ENCODE measurements at regions not wholly inside any gene's neighbourhood (a gene's known extent, or its start where the extent isn't known, plus 50 kb on each side); places are given as distances from the start of the nearest gene placed in this dataset.

DNA sequence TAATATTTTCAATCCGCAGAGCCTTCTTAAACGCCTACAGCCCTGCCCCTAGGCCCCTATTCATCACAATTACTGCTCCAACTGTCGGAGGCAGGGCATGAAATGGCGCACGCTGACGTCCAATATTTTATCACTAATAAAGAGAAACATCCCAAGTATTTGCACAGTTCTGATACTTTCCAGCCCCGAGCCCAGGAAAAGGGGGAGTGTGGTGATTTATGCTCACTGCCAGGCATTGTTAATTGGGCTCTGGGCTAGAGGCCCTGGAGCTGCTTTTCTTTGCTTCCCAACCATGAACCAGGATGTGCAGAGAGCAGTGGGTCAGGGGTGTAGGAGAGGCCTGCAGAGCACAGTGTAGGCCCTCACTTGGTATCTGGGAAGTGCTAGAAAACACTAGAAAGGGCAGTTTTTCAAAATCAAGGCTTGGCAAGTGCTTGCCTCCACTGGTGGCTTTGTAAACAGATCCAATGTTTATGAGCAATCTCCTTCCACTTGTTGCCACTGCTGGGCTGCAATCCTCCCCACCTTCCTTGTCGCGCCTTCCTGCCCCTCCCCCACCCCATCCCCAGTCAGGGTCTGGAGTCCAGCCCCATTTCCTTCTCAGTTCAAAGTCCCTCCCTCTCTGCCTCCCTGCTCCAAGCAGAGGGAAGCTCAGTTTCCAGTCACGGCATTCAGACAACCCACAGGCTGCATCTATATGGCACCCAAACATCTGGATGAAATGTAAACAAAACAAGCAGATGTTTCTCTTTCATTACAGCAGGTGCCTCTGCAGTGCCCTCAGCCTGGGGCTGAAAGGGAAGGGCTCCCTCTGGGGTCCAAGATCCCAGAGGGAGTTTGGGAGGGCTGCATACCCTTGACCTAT lies 83.9 kb upstream of the PKDCC start:
- H4K91ac ChIP-seq (ENCODE audit: low read depth, low read length) = peak overlapping the region; percentile 81
- no CpG with 5 or more reads among the region's 10 CpGs for WGBS (ENCODE audit: extremely low coverage, insufficient coverage, insufficient read length)

DNA sequence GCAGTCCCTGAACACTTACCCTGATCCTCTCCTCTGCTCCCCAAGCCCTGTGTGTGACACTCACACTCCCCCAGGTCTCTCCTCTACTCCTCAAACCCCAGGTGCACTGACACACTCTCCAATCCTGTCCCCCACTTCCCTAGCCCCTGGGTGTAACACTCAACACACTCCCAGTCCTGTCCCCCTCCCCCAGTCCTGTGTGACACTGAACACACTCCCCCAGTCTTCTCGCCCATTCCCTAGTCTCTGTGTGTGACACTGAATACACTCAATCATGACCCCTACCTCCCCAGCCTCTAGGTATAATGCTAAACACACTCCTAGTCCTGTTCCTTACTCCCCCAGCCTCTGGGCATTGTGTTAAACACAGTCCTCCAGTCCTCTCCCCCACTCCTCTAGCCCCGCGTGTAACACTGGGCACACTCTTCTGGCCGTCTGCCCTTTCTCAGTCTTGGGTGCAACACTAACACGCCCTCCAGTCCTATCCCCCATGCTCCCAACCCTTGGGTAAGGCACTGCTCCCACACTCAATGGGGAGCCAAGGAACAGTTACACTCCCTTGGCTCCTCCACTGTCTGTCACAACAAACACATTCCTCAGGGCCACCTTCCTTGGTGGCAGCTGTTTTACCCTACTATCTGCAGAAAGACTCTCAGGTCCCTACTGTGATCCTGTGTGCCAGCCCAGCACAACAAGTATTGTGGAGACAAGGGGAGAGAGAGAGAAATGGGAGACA lies 82.5 kb upstream of the PKDCC start:
- H3K27ac ChIP-seq (ENCODE audit: low read depth, low read length) = no peak overlapping the region
- peak overlapping the region; percentile 7 for H3K14ac ChIP-seq (ENCODE audit: low read length)
- no peak overlapping the region for H4K12ac ChIP-seq (ENCODE audit: low read depth, low read length)
- no peak overlapping the region for H2AFZ ChIP-seq (ENCODE audit: insufficient read depth, low read length, poor library complexity)
- H4K91ac ChIP-seq (ENCODE audit: low read depth, low read length) = peak overlapping the region; percentile 60
- peak overlapping the region; percentile 1 for H2BK5ac ChIP-seq (ENCODE audit: low read depth, low read length, poor library complexity)
- WGBS (ENCODE audit: extremely low coverage, insufficient coverage, insufficient read length) = no CpG with 5 or more reads among the region's 5 CpGs
- H3K9ac ChIP-seq (ENCODE audit: low read length) = no peak overlapping the region
- no peak for DNase-seq
- H3K36me3 ChIP-seq (ENCODE audit: control insufficient read depth in 1 of 2, insufficient read depth in 2 of 2, low read length in 2 of 2) = no peaks in the 10 kb centered on the region
- peaks cover 17 to 37% of the 10 kb centered on the region in 2 experiments for H3K4me1 ChIP-seq (ENCODE audit: control insufficient read depth in 1 of 2, insufficient read depth in 2 of 2, low read length in 2 of 2)
- no peaks in the 10 kb centered on the region for H3K27me3 ChIP-seq (ENCODE audit: insufficient read depth, low read length)
- no peaks in the 10 kb centered on the region for H3K79me2 ChIP-seq (ENCODE audit: control insufficient read depth, insufficient read depth, low read length, poor library complexity)
- H3K79me1 ChIP-seq (ENCODE audit: low read length) = peaks cover 28% of the 10 kb centered on the region
- no peak overlapping the region for H3K18ac ChIP-seq (ENCODE audit: low read length)
- no peak overlapping the region for H3K4me3 ChIP-seq (ENCODE audit: low read depth, low read length)
- peak overlapping the region; percentile 29 for H3K23ac ChIP-seq (ENCODE audit: low read length)
- H3K9me3 ChIP-seq (ENCODE audit: insufficient read depth, low read depth, low read length) = no peaks in the 10 kb centered on the region
- H2BK120ac ChIP-seq (ENCODE audit: insufficient read depth, low read length, poor library complexity) = peak overlapping the region; percentile 12
- H2AK5ac ChIP-seq (ENCODE audit: low read length) = peak overlapping the region; percentile 26
- no peak overlapping the region for H4K8ac ChIP-seq (ENCODE audit: low read depth, low read length)
- no peak overlapping the region for H3K4me2 ChIP-seq (ENCODE audit: low read length)
- H2BK12ac ChIP-seq (ENCODE audit: low read length) = peak overlapping the region; percentile 38
- no peak overlapping the region for H3K4ac ChIP-seq (ENCODE audit: low read depth, low read length)

More for the DNA sequence above, 83.9 kb upstream of the PKDCC start:
- peak in 1 of 2 donors; percentile 29 for DNase-seq
- Histone ChIP-seq H3K4me3 (ENCODE audit: low read depth, low read length) (no peak overlapping the region), H3K9me3 (ENCODE audit: insufficient read depth, low read depth, low read length) (no peaks in the 10 kb centered on the region), H2BK120ac (ENCODE audit: insufficient read depth, low read length, poor library complexity) (peak overlapping the region; percentile 65), H3K4me1 (ENCODE audit: control insufficient read depth in 1 of 2, insufficient read depth in 2 of 2, low read length in 2 of 2) (peaks cover 17 to 37% of the 10 kb centered on the region in 2 experiments), H2BK12ac (ENCODE audit: low read length) (peak overlapping the region; percentile 75), H2AFZ (ENCODE audit: insufficient read depth, low read length, poor library complexity) (no peak overlapping the region), H4K8ac (ENCODE audit: low read depth, low read length) (peak overlapping the region; percentile 8), H3K4ac (ENCODE audit: low read depth, low read length) (peak overlapping the region; percentile 17), H3K18ac (ENCODE audit: low read length) (no peak overlapping the region), H3K9ac (ENCODE audit: low read length) (no peak overlapping the region), H3K4me2 (ENCODE audit: low read length) (peak overlapping the region; percentile 38), H3K14ac (ENCODE audit: low read length) (peak overlapping the region; percentile 30), H3K79me1 (ENCODE audit: low read length) (peaks cover 28% of the 10 kb centered on the region), H3K27ac (ENCODE audit: low read depth, low read length) (peak overlapping the region; percentile 43), H3K36me3 (ENCODE audit: control insufficient read depth in 1 of 2, insufficient read depth in 2 of 2, low read length in 2 of 2) (no peaks in the 10 kb centered on the region), H2AK5ac (ENCODE audit: low read length) (peak overlapping the region; percentile 24), H3K23ac (ENCODE audit: low read length) (no peak overlapping the region), H4K12ac (ENCODE audit: low read depth, low read length) (no peak overlapping the region), H3K79me2 (ENCODE audit: control insufficient read depth, insufficient read depth, low read length, poor library complexity) (no peaks in the 10 kb centered on the region), H2BK5ac (ENCODE audit: low read depth, low read length, poor library complexity) (peak overlapping the region; percentile 34), H3K27me3 (ENCODE audit: insufficient read depth, low read length) (no peaks in the 10 kb centered on the region)

DNA sequence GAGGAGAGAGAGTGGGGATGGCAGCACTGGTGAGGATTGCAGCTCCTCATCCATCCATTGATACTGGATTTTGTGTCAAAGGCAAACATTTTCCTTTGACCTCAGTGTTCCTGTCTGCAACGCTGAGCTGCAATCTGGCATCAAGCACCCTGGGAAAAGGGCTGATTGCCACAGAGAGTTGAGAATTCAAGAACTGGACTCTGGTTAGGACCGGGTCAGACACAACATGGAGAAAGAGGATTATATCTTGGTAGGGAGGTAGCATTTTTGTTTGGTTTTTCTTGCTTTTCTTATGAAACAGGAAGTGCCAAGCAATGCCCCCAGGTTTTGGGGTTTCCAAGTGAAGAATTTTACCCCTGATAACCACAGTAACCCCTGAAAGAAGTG lies 81.9 kb upstream of the PKDCC start:
- WGBS (ENCODE audit: extremely low coverage, insufficient coverage, insufficient read length) = no CpG with 5 or more reads among the region's 2 CpGs
- Histone ChIP-seq H3K14ac (ENCODE audit: low read length) (peak overlapping the region; percentile 7), H2AFZ (ENCODE audit: insufficient read depth, low read length, poor library complexity) (no peak overlapping the region), H3K79me2 (ENCODE audit: control insufficient read depth, insufficient read depth, low read length, poor library complexity) (no peaks in the 10 kb centered on the region), H3K9ac (ENCODE audit: low read length) (no peak overlapping the region), H3K18ac (ENCODE audit: low read length) (no peak overlapping the region), H4K8ac (ENCODE audit: low read depth, low read length) (no peak overlapping the region), H3K4me2 (ENCODE audit: low read length) (no peak overlapping the region), H3K79me1 (ENCODE audit: low read length) (peaks cover 30% of the 10 kb centered on the region), H3K36me3 (ENCODE audit: control insufficient read depth in 1 of 2, insufficient read depth in 2 of 2, low read length in 2 of 2) (no peaks in the 10 kb centered on the region), H3K4me1 (ENCODE audit: control insufficient read depth in 1 of 2, insufficient read depth in 2 of 2, low read length in 2 of 2) (peaks cover 17 to 42% of the 10 kb centered on the region in 2 experiments), H3K23ac (ENCODE audit: low read length) (no peak overlapping the region), H4K91ac (ENCODE audit: low read depth, low read length) (peak overlapping the region; percentile 60), H2BK12ac (ENCODE audit: low read length) (peak overlapping the region; percentile 38), H3K9me3 (ENCODE audit: insufficient read depth, low read depth, low read length) (no peaks in the 10 kb centered on the region), H2BK120ac (ENCODE audit: insufficient read depth, low read length, poor library complexity) (peak overlapping the region; percentile 12), H3K4ac (ENCODE audit: low read depth, low read length) (no peak overlapping the region), H3K27me3 (ENCODE audit: insufficient read depth, low read length) (no peaks in the 10 kb centered on the region), H2AK5ac (ENCODE audit: low read length) (peak overlapping the region; percentile 26), H3K4me3 (ENCODE audit: low read depth, low read length) (no peak overlapping the region), H4K12ac (ENCODE audit: low read depth, low read length) (no peak overlapping the region), H2BK5ac (ENCODE audit: low read depth, low read length, poor library complexity) (no peak overlapping the region), H3K27ac (ENCODE audit: low read depth, low read length) (no peak overlapping the region)
- no peak for DNase-seq

DNA sequence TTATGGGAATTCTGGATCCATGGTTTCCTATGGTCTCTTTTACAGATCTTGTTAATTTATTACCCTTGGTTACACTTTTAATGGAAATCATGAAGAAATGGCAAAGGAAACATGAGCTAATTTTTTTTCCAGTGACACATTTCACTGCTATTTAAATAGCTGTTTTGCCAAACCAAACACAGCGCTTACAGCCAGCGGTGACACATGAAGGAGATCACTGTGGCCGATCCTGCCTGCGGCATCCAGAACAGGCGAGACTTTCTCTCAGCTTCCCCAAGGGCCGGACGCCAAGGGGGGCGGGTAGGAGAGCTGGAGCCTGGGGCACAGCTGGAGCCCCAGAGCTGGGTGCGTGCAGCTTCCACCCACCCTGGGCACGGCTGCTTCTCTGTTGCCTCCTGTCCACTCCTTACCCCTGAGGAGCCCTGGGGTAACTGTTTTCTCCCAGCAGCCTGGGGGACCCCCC lies 81.4 kb upstream of the PKDCC start:
- no peak overlapping the region for H3K4ac ChIP-seq (ENCODE audit: low read depth, low read length)
- H3K79me1 ChIP-seq (ENCODE audit: low read length) = peaks cover 30% of the 10 kb centered on the region
- H3K79me2 ChIP-seq (ENCODE audit: control insufficient read depth, insufficient read depth, low read length, poor library complexity) = no peaks in the 10 kb centered on the region
- H3K4me2 ChIP-seq (ENCODE audit: low read length) = no peak overlapping the region
- peak overlapping the region; percentile 19 for H2AFZ ChIP-seq (ENCODE audit: insufficient read depth, low read length, poor library complexity)
- H3K36me3 ChIP-seq (ENCODE audit: control insufficient read depth in 1 of 2, insufficient read depth in 2 of 2, low read length in 2 of 2) = no peaks in the 10 kb centered on the region
- no peak overlapping the region for H4K12ac ChIP-seq (ENCODE audit: low read depth, low read length)
- H2BK5ac ChIP-seq (ENCODE audit: low read depth, low read length, poor library complexity) = peak overlapping the region; percentile 34
- H3K14ac ChIP-seq (ENCODE audit: low read length) = peak overlapping the region; percentile 62
- peak overlapping the region; percentile 87 for H2BK12ac ChIP-seq (ENCODE audit: low read length)
- H3K23ac ChIP-seq (ENCODE audit: low read length) = no peak overlapping the region
- peak overlapping the region; percentile 58 for H2AK5ac ChIP-seq (ENCODE audit: low read length)
- H3K4me3 ChIP-seq (ENCODE audit: low read depth, low read length) = no peak overlapping the region
- peak overlapping the region; percentile 13 for H4K8ac ChIP-seq (ENCODE audit: low read depth, low read length)
- no peaks in the 10 kb centered on the region for H3K9me3 ChIP-seq (ENCODE audit: insufficient read depth, low read depth, low read length)
- H3K27ac ChIP-seq (ENCODE audit: low read depth, low read length) = no peak overlapping the region
- peak overlapping the region; percentile 70 for H2BK120ac ChIP-seq (ENCODE audit: insufficient read depth, low read length, poor library complexity)
- H3K4me1 ChIP-seq (ENCODE audit: control insufficient read depth in 1 of 2, insufficient read depth in 2 of 2, low read length in 2 of 2) = peaks cover 17 to 43% of the 10 kb centered on the region in 2 experiments
- H3K9ac ChIP-seq (ENCODE audit: low read length) = no peak overlapping the region
- DNase-seq = peak; percentile 69 to 82
- no peaks in the 10 kb centered on the region for H3K27me3 ChIP-seq (ENCODE audit: insufficient read depth, low read length)
- peak overlapping the region; percentile 76 for H4K91ac ChIP-seq (ENCODE audit: low read depth, low read length)
- no peak overlapping the region for H3K18ac ChIP-seq (ENCODE audit: low read length)
- no CpG with 5 or more reads among the region's 10 CpGs for WGBS (ENCODE audit: extremely low coverage, insufficient coverage, insufficient read length)

Data from trophoblast cell (in vitro differentiated cells and primary cell).